ENCODE measurements at regions not wholly inside any gene's neighbourhood (a gene's known extent, or its start where the extent isn't known, plus 50 kb on each side); places are given as distances from the start of the nearest gene placed in this dataset.

GRCh38 chr13:60329221-60329923 is 67.6 kb upstream of the TDRD3 start:
- no peaks in the 10 kb centered on the region for H3K9me3 ChIP-seq (ENCODE audit: control insufficient read depth, insufficient read depth, low read depth, low read length)
- TF ChIP-seq EZH2 (IDR thresholded peaks at IDR 0.05; ENCODE audit: low read length, missing control alignments) (no peak), CTCF (conservative IDR thresholded peaks at IDR 0.05 in 1 of 2, IDR thresholded peaks at IDR 0.05 in 1 of 2; ENCODE audit: low read depth in 1 of 2, low read length in 2 of 2) (peak; percentile 32 to 49)
- no peaks in the 10 kb centered on the region for H4K20me1 ChIP-seq (ENCODE audit: control insufficient read depth, extremely low read depth, insufficient read depth, low read length)
- no peaks in the 10 kb centered on the region for H3K4me1 ChIP-seq (ENCODE audit: control insufficient read depth, extremely low read depth, insufficient read depth, low read length)
- H3K4me3 ChIP-seq (replicated peaks in 1 of 4; ENCODE audit: control extremely low read depth in 1 of 4, insufficient read depth in 1 of 4, low read depth in 3 of 4, low read length in 4 of 4) = no peak overlapping the region
- no peaks in the 10 kb centered on the region for H3K36me3 ChIP-seq (ENCODE audit: control insufficient read depth, insufficient read depth, low read length)
- H3K9ac ChIP-seq (ENCODE audit: insufficient read depth, low read length) = no peak overlapping the region
- H2AFZ ChIP-seq (ENCODE audit: low read length) = no peak overlapping the region
- H3K4me2 ChIP-seq (ENCODE audit: extremely low read depth, insufficient read depth, low read length) = no peak overlapping the region
- peak; percentile 29 to 32 for DNase-seq (ENCODE audit: low read depth in 2 of 2)
- no peak overlapping the region for H3K27ac ChIP-seq (ENCODE audit: insufficient read depth, low read length)
- H3K79me2 ChIP-seq (ENCODE audit: control insufficient read depth, insufficient read depth, low read length) = no peaks in the 10 kb centered on the region
- no peaks in the 10 kb centered on the region for H3K27me3 ChIP-seq (ENCODE audit: control insufficient read depth, insufficient read depth, low read length)

GRCh38 chr13:60331249-60332012 is 65.6 kb upstream of the TDRD3 start:
- no peak overlapping the region for H3K9ac ChIP-seq (ENCODE audit: insufficient read depth, low read length)
- H3K9me3 ChIP-seq (ENCODE audit: control insufficient read depth, insufficient read depth, low read depth, low read length) = no peaks in the 10 kb centered on the region
- DNase-seq (ENCODE audit: low read depth in 2 of 2) = no peak
- no peaks in the 10 kb centered on the region for H3K4me1 ChIP-seq (ENCODE audit: control insufficient read depth, extremely low read depth, insufficient read depth, low read length)
- H3K27me3 ChIP-seq (ENCODE audit: control insufficient read depth, insufficient read depth, low read length) = no peaks in the 10 kb centered on the region
- TF ChIP-seq EZH2 (IDR thresholded peaks at IDR 0.05; ENCODE audit: low read length, missing control alignments) = no peak
- TF ChIP-seq CTCF (conservative IDR thresholded peaks at IDR 0.05 in 1 of 2, IDR thresholded peaks at IDR 0.05 in 1 of 2; ENCODE audit: low read depth in 1 of 2, low read length in 2 of 2) = no peak
- no peak overlapping the region for H3K27ac ChIP-seq (ENCODE audit: insufficient read depth, low read length)
- H4K20me1 ChIP-seq (ENCODE audit: control insufficient read depth, extremely low read depth, insufficient read depth, low read length) = no peaks in the 10 kb centered on the region
- no peaks in the 10 kb centered on the region for H3K36me3 ChIP-seq (ENCODE audit: control insufficient read depth, insufficient read depth, low read length)
- no peak overlapping the region for H3K4me2 ChIP-seq (ENCODE audit: extremely low read depth, insufficient read depth, low read length)
- no peaks in the 10 kb centered on the region for H3K79me2 ChIP-seq (ENCODE audit: control insufficient read depth, insufficient read depth, low read length)
- H2AFZ ChIP-seq (ENCODE audit: low read length) = no peak overlapping the region
- H3K4me3 ChIP-seq (replicated peaks in 1 of 4; ENCODE audit: control extremely low read depth in 1 of 4, insufficient read depth in 1 of 4, low read depth in 3 of 4, low read length in 4 of 4) = no peak overlapping the region

DNA sequence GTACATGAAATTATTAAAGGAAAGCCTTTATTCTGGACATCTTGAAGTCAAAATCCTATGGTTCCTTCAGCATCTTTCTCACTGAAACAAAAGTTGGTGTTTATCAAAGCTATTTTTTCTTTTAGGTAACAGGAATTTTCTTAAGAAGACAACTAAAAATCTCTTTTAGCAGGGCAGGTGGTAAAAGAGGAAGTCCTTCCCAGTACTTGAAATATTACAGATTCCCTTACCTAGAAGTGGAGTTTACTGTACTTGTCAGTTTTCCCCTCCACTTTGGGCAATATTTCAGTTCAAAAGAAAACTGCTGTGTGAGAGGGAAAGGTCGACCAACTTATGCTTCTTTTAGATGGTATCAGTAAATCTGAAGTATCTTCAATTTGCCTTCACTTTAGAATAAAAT is 64.3 kb upstream of the TDRD3 start:
- Histone ChIP-seq H3K27ac (ENCODE audit: insufficient read depth, low read length) (no peak overlapping the region), H3K27me3 (ENCODE audit: control insufficient read depth, insufficient read depth, low read length) (no peaks in the 10 kb centered on the region), H4K20me1 (ENCODE audit: control insufficient read depth, extremely low read depth, insufficient read depth, low read length) (no peaks in the 10 kb centered on the region), H3K4me1 (ENCODE audit: control insufficient read depth, extremely low read depth, insufficient read depth, low read length) (no peaks in the 10 kb centered on the region), H3K9ac (ENCODE audit: insufficient read depth, low read length) (no peak overlapping the region), H3K79me2 (ENCODE audit: control insufficient read depth, insufficient read depth, low read length) (no peaks in the 10 kb centered on the region), H2AFZ (ENCODE audit: low read length) (no peak overlapping the region), H3K4me3 (replicated peaks in 1 of 4; ENCODE audit: control extremely low read depth in 1 of 4, insufficient read depth in 1 of 4, low read depth in 3 of 4, low read length in 4 of 4) (no peak overlapping the region), H3K9me3 (ENCODE audit: control insufficient read depth, insufficient read depth, low read depth, low read length) (no peaks in the 10 kb centered on the region), H3K36me3 (ENCODE audit: control insufficient read depth, insufficient read depth, low read length) (no peaks in the 10 kb centered on the region), H3K4me2 (ENCODE audit: extremely low read depth, insufficient read depth, low read length) (no peak overlapping the region)
- TF ChIP-seq EZH2 (IDR thresholded peaks at IDR 0.05; ENCODE audit: low read length, missing control alignments) (no peak), CTCF (conservative IDR thresholded peaks at IDR 0.05 in 1 of 2, IDR thresholded peaks at IDR 0.05 in 1 of 2; ENCODE audit: low read depth in 1 of 2, low read length in 2 of 2) (no peak)
- DNase-seq (ENCODE audit: low read depth in 2 of 2) = no peak
